Motor neuron (in vitro differentiated cells): ENCODE measurements at regions not wholly inside any gene's neighbourhood (a gene's known extent, or its start where the extent isn't known, plus 50 kb on each side); places are given as distances from the start of the nearest gene placed in this dataset.
"Not testable (repeated sequence)": the region's sequence is repeated elsewhere in the genome, so short reads cannot be mapped to it uniquely, and the experiment has no call there.

Source experiments
- ATAC-seq, 8 experiments: fragments of 200-7000 bp; cut with Tn5 transposase; replicated peaks in 6 of 8; 2 replicates each; pipeline ENCODE4 v1.8.0; 2021; ENCODE audit warnings: mild to moderate bottlenecking in 8 of 8, moderate library complexity in 8 of 8
- H3K27ac ChIP-seq, 2 donors: fragments of 250-450 bp; sonication (Bioruptor Pico); 2 replicates each; pipeline ENCODE4 v1.9.0; 2021; ENCODE audit warnings: antibody characterized with exemption in 2 of 2, mild to moderate bottlenecking in 2 of 2, moderate library complexity in 1 of 2
- H3K4me1 ChIP-seq, 2 donors: fragments of 250-450 bp; sonication (Bioruptor Pico); replicated peaks in 1 of 2; 2 replicates each; pipeline ENCODE4 v1.6.1; 2021; ENCODE audit warnings: antibody characterized with exemption in 2 of 2, mild to moderate bottlenecking in 2 of 2, moderate library complexity in 1 of 2
- H3K4me3 ChIP-seq, 5 donors: fragments of 250-450 bp; sonication (Bioruptor Pico); 2 replicates each; pipeline ENCODE4 v1.9.0; 2021; ENCODE audit warnings: antibody characterized with exemption in 5 of 5, mild to moderate bottlenecking in 5 of 5, moderate library complexity in 4 of 5
- WGBS, 10 experiments: fragments of 450-650 bp; shearing (Covaris generic); methylation state at CpG; one replicate each; pipeline ENCODE4 v1.0.0; 2022; 5-methylcytosine and 5-hydroxymethylcytosine counted together
- in situ Hi-C, 9 experiments: fragments of 400-800 bp; cut with MboI; loops; one replicate each; pipeline ENCODE4 v1.15.0; 2021; ENCODE audit warnings: low sequenced_read_pairs in 9 of 9, low pct_unique_long_range_greater_than_20kb in 2 of 9; ENCODE audit not compliant: unreplicated experiment in 9 of 9

DNA sequence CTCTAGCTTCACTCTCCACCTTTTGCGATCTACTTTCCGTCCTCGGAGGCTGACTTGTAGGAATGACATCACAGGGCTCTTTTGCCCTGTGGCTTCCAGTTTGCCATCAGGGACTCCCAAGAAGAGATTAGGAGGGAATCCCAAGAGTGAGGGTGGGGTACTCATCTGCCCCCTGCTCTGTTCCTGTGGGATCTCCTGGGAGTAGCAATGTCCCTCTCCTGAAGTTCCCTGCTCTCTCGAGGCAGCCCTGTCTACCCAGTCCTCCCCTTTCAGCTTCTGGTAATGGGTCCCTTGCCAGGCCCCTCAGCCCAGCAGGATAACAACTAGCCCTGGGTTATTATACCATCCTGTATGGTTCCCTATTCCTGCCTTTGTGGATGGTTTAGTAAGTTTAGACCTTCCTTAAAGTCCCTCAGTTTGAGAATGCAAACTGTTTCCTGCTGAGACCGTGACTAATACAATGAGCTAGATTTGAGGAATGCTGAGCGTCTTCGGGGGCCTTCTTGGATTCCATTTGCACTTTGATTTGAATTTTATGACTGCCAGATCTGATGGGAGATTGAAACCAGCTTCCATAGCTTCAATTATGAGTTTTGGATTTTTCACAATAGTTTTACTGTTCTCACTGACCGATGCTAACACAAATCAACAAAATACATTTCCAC lies 73.7 kb upstream of the IPO5 start:
- no peak overlapping the region for H3K4me3 ChIP-seq
- in situ Hi-C loops, result no loop called here
- H3K4me1 ChIP-seq, result peaks cover 0 to 4% of the 10 kb centered on the region in 2 donors
- peak in 3 of 8 experiments; percentile 82 to 92 (median 87) for ATAC-seq
- H3K27ac ChIP-seq, result no peak overlapping the region
- 0 to 86% (median 50%) methylated on average over 1 to 7 of the region's 8 CpGs for WGBS, 10 experiments

- 0 to 100% (median 85%) methylated on average over 1 to 5 of the region's 5 CpGs for WGBS, 10 experiments
- Histone ChIP-seq H3K4me3 (no peak overlapping the region), H3K4me1 (peaks cover 0 to 4% of the 10 kb centered on the region in 2 donors), H3K27ac (no peak overlapping the region)
- peak in 1 of 8 experiments; percentile 19 for ATAC-seq
- in situ Hi-C loops, result no loop called here
Observed at GRCh38 chr13:97880311-97880675, 73.2 kb upstream of the IPO5 start.

GRCh38 chr13:97881556-97881955 lies 71.9 kb upstream of the IPO5 start:
- Histone ChIP-seq H3K4me1 (peaks cover 0 to 4% of the 10 kb centered on the region in 2 donors), H3K27ac (no peak overlapping the region), H3K4me3 (no peak overlapping the region)
- WGBS, 10 experiments, result 0 to 100% (median 63%) methylated on average over 1 to 4 of the region's 4 CpGs; no CpG with 5 or more reads in 5 of the 10 experiments
- no peak for ATAC-seq
- in situ Hi-C loops, result no loop called here

DNA sequence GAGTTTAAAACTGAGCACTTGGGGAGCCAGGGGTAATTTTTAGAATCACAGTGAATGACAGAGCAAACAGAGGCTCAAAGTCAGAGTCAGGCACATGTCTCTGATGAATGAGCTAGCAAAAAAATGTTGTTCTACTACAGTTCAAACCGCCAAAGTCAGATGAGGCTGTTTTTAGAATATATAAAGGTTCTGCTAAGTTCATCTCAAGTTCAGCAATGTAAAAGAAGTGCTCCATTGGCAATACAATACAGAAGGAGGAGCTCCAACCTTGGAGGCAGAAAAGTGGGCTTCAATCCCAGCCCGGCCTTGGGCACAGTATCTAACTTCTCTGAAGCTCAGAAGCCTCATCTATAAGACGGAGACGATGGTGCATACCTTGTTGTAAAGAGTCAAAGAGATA lies 70.1 kb upstream of the IPO5 start:
- peak in 2 of 8 experiments; percentile 7 to 30 for ATAC-seq
- Histone ChIP-seq H3K27ac (no peak overlapping the region), H3K4me1 (peaks cover 0 to 4% of the 10 kb centered on the region in 2 donors), H3K4me3 (no peak overlapping the region)
- in situ Hi-C loops, result no loop called here
- 33 to 93% (median 60%) methylated on average over 1 to 4 of the region's 4 CpGs; no CpG with 5 or more reads in 3 of the 10 experiments for WGBS, 10 experiments

DNA sequence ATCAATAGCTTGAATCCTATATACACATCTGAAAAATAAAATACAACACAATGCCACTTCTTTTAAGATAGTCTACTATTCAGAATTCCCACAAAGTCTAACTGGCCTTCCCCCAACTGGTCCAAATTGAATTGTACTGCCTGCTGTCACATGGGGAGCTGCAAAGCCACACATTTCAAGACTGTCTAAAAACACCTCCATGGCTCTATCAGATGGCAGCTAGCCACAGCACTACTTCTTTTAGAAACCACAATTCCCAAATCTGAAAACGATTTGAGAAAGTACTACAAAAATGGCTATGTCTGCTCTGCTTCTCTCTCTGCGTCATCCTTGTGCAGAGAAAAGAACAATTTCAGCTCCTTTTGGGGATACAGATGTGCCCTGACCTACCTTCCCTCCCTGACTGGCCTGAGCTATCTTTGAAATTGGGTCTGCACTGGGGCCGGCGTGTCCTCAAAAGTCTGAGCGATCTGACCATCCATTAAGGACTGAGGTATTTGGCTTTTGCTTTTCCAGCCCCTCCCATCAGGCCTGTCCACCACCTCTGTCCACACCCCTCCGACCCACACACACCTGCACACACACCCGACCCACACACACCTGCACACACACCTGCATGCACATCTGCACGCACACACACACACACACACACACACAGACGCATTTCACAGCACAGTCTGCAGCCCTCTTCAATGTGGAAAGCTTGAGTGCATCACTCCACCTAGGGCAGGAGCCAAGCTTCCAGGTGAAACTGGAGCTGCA lies 68.6 kb upstream of the IPO5 start:
- Histone ChIP-seq H3K4me1 (peaks cover 0 to 4% of the 10 kb centered on the region in 2 donors), H3K4me3 (no peak overlapping the region), H3K27ac (no peak overlapping the region)
- 25 to 87% (median 73%) methylated on average over 1 to 8 of the region's 9 CpGs; no CpG with 5 or more reads in 3 of the 10 experiments for WGBS, 10 experiments
- no peak for ATAC-seq
- in situ Hi-C loops, result no loop called here

DNA sequence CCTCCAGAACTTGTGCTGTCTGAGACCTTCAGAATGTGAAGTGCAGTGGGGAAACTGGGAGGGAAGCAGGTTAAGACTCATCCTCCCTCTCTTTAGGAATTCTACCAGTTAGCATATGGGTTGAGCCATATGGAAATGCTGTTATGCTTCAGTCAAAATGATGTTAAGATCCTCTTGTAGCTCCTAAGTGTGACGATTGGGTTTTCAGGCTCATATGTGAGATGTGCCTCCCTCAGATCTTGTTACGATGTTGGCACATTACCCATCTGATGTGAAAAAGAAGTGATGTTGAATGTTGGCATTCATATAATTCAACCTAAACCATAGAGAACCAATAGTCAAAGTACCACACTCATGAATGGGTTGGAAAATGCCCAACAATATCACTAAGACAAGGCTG lies 67.8 kb upstream of the IPO5 start:
- 78 to 100% (median 83%) methylated on average over 1 to 2 of the region's 2 CpGs; no CpG with 5 or more reads in 4 of the 10 experiments for WGBS, 10 experiments
- Histone ChIP-seq H3K27ac (no peak overlapping the region), H3K4me1 (peaks cover 0 to 4% of the 10 kb centered on the region in 2 donors), H3K4me3 (no peak overlapping the region)
- in situ Hi-C loops, result no loop called here
- ATAC-seq, result no peak

DNA sequence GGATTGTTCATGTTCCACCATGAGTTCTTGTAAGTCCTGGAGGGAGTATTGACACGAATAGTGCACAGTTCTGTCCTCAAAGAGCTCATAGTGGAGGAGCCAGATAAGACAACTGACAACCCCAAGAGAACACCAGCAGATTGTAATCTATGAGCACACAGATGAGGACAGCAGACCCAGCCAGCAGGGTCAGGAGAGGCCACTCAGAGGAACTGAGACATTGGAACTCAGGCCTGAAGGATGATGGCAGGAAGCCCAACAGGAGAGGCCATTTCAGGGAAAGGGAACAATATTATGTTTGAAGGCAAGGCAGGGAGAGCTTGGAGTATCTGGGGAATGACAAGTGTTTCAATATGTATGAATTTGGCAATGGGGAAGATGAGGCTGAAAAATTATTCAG lies 63.7 kb upstream of the IPO5 start:
- H3K27ac ChIP-seq, result no peak overlapping the region
- WGBS, 10 experiments, result 20 to 75% (median 50%) methylated on average over 1 of the region's 1 CpG; no CpG with 5 or more reads in 5 of the 10 experiments
- peak in 1 of 8 experiments; percentile 53 for ATAC-seq
- no peak overlapping the region for H3K4me3 ChIP-seq
- in situ Hi-C loops, result no loop called here
- H3K4me1 ChIP-seq, result no peaks in the 10 kb centered on the region

DNA sequence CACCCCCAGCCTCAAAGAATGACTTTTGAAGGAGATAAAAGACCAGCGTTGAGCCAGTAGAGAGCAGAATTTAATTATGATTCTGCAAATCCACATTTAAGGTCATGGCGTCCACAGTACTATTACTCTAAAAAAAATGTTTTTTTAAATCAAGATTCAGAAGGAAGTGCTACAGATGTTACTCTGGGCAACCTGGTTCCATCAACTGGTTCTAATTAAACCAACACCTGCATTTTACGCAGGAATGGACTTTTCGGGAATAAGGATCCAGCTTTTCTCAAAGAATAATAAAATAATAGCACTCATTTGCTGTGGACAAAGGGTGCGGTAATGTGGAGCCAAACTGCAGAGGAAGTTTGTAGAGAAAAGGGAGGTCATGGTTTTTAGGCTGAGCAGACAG lies 62.9 kb upstream of the IPO5 start:
- in situ Hi-C loops, result no loop called here
- H3K4me1 ChIP-seq, result no peaks in the 10 kb centered on the region

GRCh38 chr13:97891964-97892363 lies 61.5 kb upstream of the IPO5 start:
- H3K4me1 ChIP-seq, H3K27ac ChIP-seq, in situ Hi-C loops, ATAC-seq, H3K4me3 ChIP-seq: not testable (repeated sequence)
- WGBS, 10 experiments, result 19 to 100% (median 80%) methylated on average over 1 to 8 of the region's 8 CpGs; no CpG with 5 or more reads in 3 of the 10 experiments

More for the DNA sequence above, 62.9 kb upstream of the IPO5 start:
- ATAC-seq, result no peak
- Histone ChIP-seq H3K27ac (no peak overlapping the region), H3K4me3 (no peak overlapping the region)
- 66 to 97% (median 91%) methylated on average over 2 to 5 of the region's 5 CpGs for WGBS, 10 experiments

- no peaks in the 10 kb centered on the region for H3K4me1 ChIP-seq
- H3K4me3 ChIP-seq, result no peak overlapping the region
- ATAC-seq, result peak in 1 of 8 experiments; percentile 54
- H3K27ac ChIP-seq, result no peak overlapping the region
- 0 to 95% (median 85%) methylated on average over 1 to 3 of the region's 3 CpGs; no CpG with 5 or more reads in 3 of the 10 experiments for WGBS, 10 experiments
- in situ Hi-C loops, result no loop called here
Observed at GRCh38 chr13:97892717-97893116, 60.8 kb upstream of the IPO5 start.

GRCh38 chr13:97895383-97895782 lies 58.1 kb upstream of the IPO5 start:
- H3K4me3 ChIP-seq, result no peak overlapping the region
- 30 to 75% (median 50%) methylated on average over 1 of the region's 1 CpG; no CpG with 5 or more reads in 5 of the 10 experiments for WGBS, 10 experiments
- H3K27ac ChIP-seq, result no peak overlapping the region
- in situ Hi-C loops, result no loop called here
- ATAC-seq, result no peak
- H3K4me1 ChIP-seq, result no peaks in the 10 kb centered on the region

- no peak for ATAC-seq
- Histone ChIP-seq H3K4me3 (no peak overlapping the region), H3K27ac (no peak overlapping the region), H3K4me1 (no peaks in the 10 kb centered on the region)
- WGBS, 10 experiments, result 14 to 100% (median 93%) methylated on average over 1 to 2 of the region's 2 CpGs; no CpG with 5 or more reads in 1 of the 10 experiments
- in situ Hi-C loops, result no loop called here
Observed at GRCh38 chr13:97896446-97896845, 57.0 kb upstream of the IPO5 start.

- Histone ChIP-seq H3K4me1 (no peaks in the 10 kb centered on the region), H3K27ac (no peak overlapping the region), H3K4me3 (no peak overlapping the region)
- 40 to 100% (median 63%) methylated on average over 1 of the region's 1 CpG; no CpG with 5 or more reads in 6 of the 10 experiments for WGBS, 10 experiments
- ATAC-seq, result no peak
- in situ Hi-C loops, result no loop called here
Observed at GRCh38 chr13:97901716-97902115, 51.8 kb upstream of the IPO5 start.
